Ishikawa (cell line): ENCODE measurements at regions not wholly inside any gene's neighbourhood (a gene's known extent, or its start where the extent isn't known, plus 50 kb on each side); places are given as distances from the start of the nearest gene placed in this dataset.
A peak's percentile ranks its signal among the peaks of the same experiment; 100 is the strongest.

Experiments used
- CEBPB ChIP-seq: IDR thresholded peaks from 2 replicates; pipeline ENCODE4 v1.6.1; 2012
- CREB1 ChIP-seq: IDR thresholded peaks from 2 replicates; pipeline ENCODE4 v1.6.1; 2012; ENCODE audit warnings: low read depth
- EGR1 ChIP-seq: IDR thresholded peaks from 2 replicates; pipeline ENCODE4 v1.6.1; 2012
- EP300 ChIP-seq: IDR thresholded peaks from 2 replicates; pipeline ENCODE4 v1.6.1; 2012; ENCODE audit warnings: borderline replicate concordance
- FOXM1 ChIP-seq: IDR thresholded peaks from 2 replicates; pipeline ENCODE4 v1.6.1; 2012; ENCODE audit warnings: low read depth, borderline replicate concordance
- MAX ChIP-seq: IDR thresholded peaks from 2 replicates; pipeline ENCODE4 v1.6.1; 2012
- NFIC ChIP-seq: IDR thresholded peaks from 2 replicates; pipeline ENCODE4 v1.6.1; 2012
- RAD21 ChIP-seq: IDR thresholded peaks from 2 replicates; pipeline ENCODE4 v1.6.1; 2012; ENCODE audit warnings: low read depth
- TAF1 ChIP-seq: IDR thresholded peaks from 2 replicates; pipeline ENCODE4 v1.6.1; 2012; ENCODE audit warnings: low read depth, mild to moderate bottlenecking
- TCF12 ChIP-seq: IDR thresholded peaks from 2 replicates; pipeline ENCODE4 v1.6.1; 2012; ENCODE audit warnings: low read depth
- TEAD4 ChIP-seq: IDR thresholded peaks from 2 replicates; pipeline ENCODE4 v1.6.1; 2012
- USF1 ChIP-seq: IDR thresholded peaks from 2 replicates; pipeline ENCODE4 v1.6.1; 2012
- YY1 ChIP-seq: IDR thresholded peaks from 2 replicates; pipeline ENCODE4 v1.6.1; 2012; ENCODE audit warnings: low read depth
- ZBTB7A ChIP-seq: IDR thresholded peaks from 2 replicates; pipeline ENCODE4 v1.6.1; 2012; ENCODE audit warnings: low read depth
- TF ChIP-seq, protein P1 (sequence below): IDR thresholded peaks from 2 replicates; pipeline ENCODE4 v1.6.1; 2012; ENCODE audit warnings: low read depth, mild to moderate bottlenecking

GRCh38 chr2:131673400-131674173 is 145.9 kb downstream of the CCDC74A start:
- TF ChIP-seq USF1 (no peak), TCF12 (0 out of 2 replicates have a peak, but pooled peaks have one; percentile 37), RAD21 (peak; percentile 81), FOXM1 (no peak), NFIC (no peak), MAX (peak; percentile 39; the same call in 1 of the 2 replicates), CEBPB (no peak), ZBTB7A (peak; percentile 57; the same call in 1 of the 2 replicates)

- TF ChIP-seq CREB1 (no peak), TAF1 (no peak), FOXM1 (no peak)
- TF ChIP-seq, protein P1, sequence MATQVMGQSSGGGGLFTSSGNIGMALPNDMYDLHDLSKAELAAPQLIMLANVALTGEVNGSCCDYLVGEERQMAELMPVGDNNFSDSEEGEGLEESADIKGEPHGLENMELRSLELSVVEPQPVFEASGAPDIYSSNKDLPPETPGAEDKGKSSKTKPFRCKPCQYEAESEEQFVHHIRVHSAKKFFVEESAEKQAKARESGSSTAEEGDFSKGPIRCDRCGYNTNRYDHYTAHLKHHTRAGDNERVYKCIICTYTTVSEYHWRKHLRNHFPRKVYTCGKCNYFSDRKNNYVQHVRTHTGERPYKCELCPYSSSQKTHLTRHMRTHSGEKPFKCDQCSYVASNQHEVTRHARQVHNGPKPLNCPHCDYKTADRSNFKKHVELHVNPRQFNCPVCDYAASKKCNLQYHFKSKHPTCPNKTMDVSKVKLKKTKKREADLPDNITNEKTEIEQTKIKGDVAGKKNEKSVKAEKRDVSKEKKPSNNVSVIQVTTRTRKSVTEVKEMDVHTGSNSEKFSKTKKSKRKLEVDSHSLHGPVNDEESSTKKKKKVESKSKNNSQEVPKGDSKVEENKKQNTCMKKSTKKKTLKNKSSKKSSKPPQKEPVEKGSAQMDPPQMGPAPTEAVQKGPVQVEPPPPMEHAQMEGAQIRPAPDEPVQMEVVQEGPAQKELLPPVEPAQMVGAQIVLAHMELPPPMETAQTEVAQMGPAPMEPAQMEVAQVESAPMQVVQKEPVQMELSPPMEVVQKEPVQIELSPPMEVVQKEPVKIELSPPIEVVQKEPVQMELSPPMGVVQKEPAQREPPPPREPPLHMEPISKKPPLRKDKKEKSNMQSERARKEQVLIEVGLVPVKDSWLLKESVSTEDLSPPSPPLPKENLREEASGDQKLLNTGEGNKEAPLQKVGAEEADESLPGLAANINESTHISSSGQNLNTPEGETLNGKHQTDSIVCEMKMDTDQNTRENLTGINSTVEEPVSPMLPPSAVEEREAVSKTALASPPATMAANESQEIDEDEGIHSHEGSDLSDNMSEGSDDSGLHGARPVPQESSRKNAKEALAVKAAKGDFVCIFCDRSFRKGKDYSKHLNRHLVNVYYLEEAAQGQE = no peak
Observed at GRCh38 chr2:131674174-131674507, 146.5 kb downstream of the CCDC74A start.

DNA sequence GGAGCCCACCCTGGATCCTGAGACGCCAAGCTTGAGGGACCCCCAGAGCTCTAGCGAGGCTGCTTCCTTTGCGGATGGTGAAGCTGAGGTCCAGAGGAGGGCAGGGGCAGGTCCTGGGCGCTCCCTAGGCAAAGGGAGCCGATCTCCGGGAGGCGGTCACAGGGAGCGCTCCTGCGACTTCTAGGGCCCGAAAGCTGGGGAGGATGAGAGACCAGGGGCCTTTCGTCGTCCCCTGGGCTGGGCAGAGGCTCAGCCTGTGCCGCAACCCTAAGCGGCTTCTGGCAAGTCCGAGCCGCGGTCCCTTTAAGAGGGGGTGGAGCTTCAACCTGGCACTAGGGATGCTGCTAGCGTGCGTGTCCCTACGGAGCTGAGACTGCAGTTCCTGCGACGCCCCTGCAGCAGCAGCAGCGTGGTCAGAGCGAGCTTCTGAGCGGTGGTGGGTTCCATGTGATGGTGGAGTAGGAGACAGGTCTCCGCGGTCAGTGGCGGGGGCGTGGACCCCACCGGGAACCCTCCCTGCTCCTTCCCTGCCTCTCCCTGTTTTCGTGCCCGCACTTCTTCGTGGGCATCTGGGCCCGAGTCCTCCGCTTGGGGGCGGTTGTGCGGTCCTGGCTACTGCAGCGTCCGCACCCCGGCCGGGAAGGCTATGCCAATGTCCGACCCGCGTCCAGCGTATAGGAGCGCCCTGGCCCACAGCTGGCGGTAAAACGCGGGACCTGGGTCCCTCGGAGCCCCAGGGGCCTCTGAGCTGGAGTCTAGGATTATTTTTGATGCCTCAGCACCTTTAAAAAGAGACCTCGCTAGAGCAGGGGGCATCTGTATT is 154.6 kb downstream of the CCDC74A start:
- TF ChIP-seq TCF12 (no peak), NFIC (peak; percentile 40), FOXM1 (no peak), MAX (peak; percentile 98), ZBTB7A (no peak), TEAD4 (no peak), TAF1 (no peak)

DNA sequence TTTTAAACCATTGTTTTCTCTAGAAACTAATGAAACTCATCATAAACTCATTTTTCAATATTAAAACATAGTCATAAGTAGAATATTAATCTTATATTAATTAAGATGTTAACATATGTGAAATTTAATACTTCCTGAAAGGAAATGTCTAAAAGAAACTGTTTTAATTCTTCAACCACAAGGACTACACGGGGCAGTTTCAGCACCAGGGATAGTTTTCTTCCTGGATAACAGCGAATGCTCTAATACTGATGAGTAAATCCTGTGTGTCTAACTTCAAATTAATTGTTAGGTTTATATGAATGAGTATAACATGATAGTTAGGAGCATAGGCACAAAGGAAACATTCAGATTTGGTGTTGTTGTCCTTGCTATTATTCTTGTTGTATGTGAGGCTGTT is 183.6 kb downstream of the CCDC74A start:
- TF ChIP-seq, protein P1 = peak; percentile 62

- TF ChIP-seq RAD21 (no peak), YY1 (no peak), TCF12 (no peak), NFIC (no peak), CEBPB (no peak), USF1 (no peak)
Observed at GRCh38 chr2:131724019-131724418, 196.3 kb downstream of the CCDC74A start.

GRCh38 chr2:131753640-131754561 is 226.2 kb downstream of the CCDC74A start:
- TF ChIP-seq USF1 = no peak
- no peak for TF ChIP-seq MAX
- TF ChIP-seq ZBTB7A = no peak
- TF ChIP-seq TEAD4 = no peak
- no peak for TF ChIP-seq EP300
- TF ChIP-seq FOXM1 = no peak
- TF ChIP-seq NFIC = no peak
- TF ChIP-seq, protein P1 = no peak
- TF ChIP-seq RAD21 = no peak
- no peak for TF ChIP-seq CEBPB
- TF ChIP-seq TAF1 = no peak
- TF ChIP-seq EGR1 = no peak
- no peak for TF ChIP-seq CREB1
- TF ChIP-seq TCF12 = no peak
- no peak for TF ChIP-seq YY1
